ENCODE measurements at regions not wholly inside any gene's neighbourhood (a gene's known extent, or its start where the extent isn't known, plus 50 kb on each side); places are given as distances from the start of the nearest gene placed in this dataset.
A peak's percentile ranks its signal among the peaks of the same experiment; 100 is the strongest.

- Histone ChIP-seq H3K14ac (ENCODE audit: insufficient read depth, low read length) (no peak overlapping the region), H4K91ac (ENCODE audit: insufficient read length, low read depth, low read length) (no peak overlapping the region), H3K23ac (ENCODE audit: insufficient read length, low read depth, low read length) (no peak overlapping the region), H2BK15ac (ENCODE audit: low read depth, low read length) (no peak overlapping the region), H3K4me2 (ENCODE audit: insufficient read depth, insufficient read length, low read length) (no peak overlapping the region), H3K4me1 (ENCODE audit: insufficient read depth, low read length) (no peaks in the 10 kb centered on the region), H3K56ac (ENCODE audit: insufficient read length, low read depth, low read length) (no peak overlapping the region), H3K9me3 (ENCODE audit: control insufficient read depth, low read depth, low read length) (no peaks in the 10 kb centered on the region), H3K18ac (ENCODE audit: insufficient read length, low read depth, low read length) (no peak overlapping the region), H4K5ac (ENCODE audit: insufficient read length, low read depth, low read length) (no peak overlapping the region), H4K20me1 (ENCODE audit: control insufficient read depth, insufficient read depth, insufficient read length) (no peaks in the 10 kb centered on the region), H3K27ac (ENCODE audit: insufficient read length, low read depth, low read length) (no peak overlapping the region), H3K79me2 (ENCODE audit: insufficient read depth, low read length) (no peaks in the 10 kb centered on the region), H2BK12ac (ENCODE audit: insufficient read length, low read depth, low read length) (no peak overlapping the region), H2BK120ac (ENCODE audit: low read depth, low read length, poor library complexity, severe bottlenecking) (no peak overlapping the region), H3K23me2 (ENCODE audit: insufficient read length, low read depth, low read length, poor library complexity, severe bottlenecking) (no peaks in the 10 kb centered on the region), H3K9ac (ENCODE audit: extremely low read depth, insufficient read length, low read length) (no peak overlapping the region), H2BK5ac (ENCODE audit: insufficient read length, low read length) (no peak overlapping the region), H3K27me3 (ENCODE audit: insufficient read depth, low read length) (no peaks in the 10 kb centered on the region), H2AK5ac (ENCODE audit: insufficient read length, low read length) (no peak overlapping the region), H2BK20ac (ENCODE audit: low read depth, low read length, poor library complexity, severe bottlenecking) (no peak overlapping the region), H2AFZ (ENCODE audit: low read length) (no peak overlapping the region), H3K79me1 (ENCODE audit: insufficient read depth, low read depth, low read length, poor library complexity, severe bottlenecking) (no peaks in the 10 kb centered on the region), H3K4ac (ENCODE audit: low read depth, low read length) (no peak overlapping the region), H4K8ac (replicated peaks; ENCODE audit: insufficient read length, low read depth, low read length) (peak overlapping the region; percentile 44), H3T11ph (ENCODE audit: low read length) (no peak overlapping the region)
- no CpG with 5 or more reads among the region's 5 CpGs for WGBS (ENCODE audit: extremely low coverage, insufficient read length, low lambda C conversion rate)
- TF ChIP-seq CTCF (conservative IDR thresholded peaks at IDR 0.05): no peak
- Mint-ChIP-seq H3K36me3 (ENCODE audit: insufficient read depth in 1 of 3, low read depth in 3 of 3) (no peaks in the 10 kb centered on the region; a peak in 1 of 7 replicates), H3K4me3 (no peak overlapping the region), H3K27ac (no peak overlapping the region), H3K9me3 (no peaks in the 10 kb centered on the region), H3K4me1 (no peaks in the 10 kb centered on the region), H3K27me3 (ENCODE audit: low read depth) (peaks cover 2% of the 10 kb centered on the region; the same call in 1 of the 2 replicates)
- DNase-seq: no peak
These were observed 672.8 kb downstream of the ACTL7B start for GRCh38 chr9:108182950-108183381.
